ENCODE measurements at regions not wholly inside any gene's neighbourhood (a gene's known extent, or its start where the extent isn't known, plus 50 kb on each side); places are given as distances from the start of the nearest gene placed in this dataset.

GRCh38 chr4:116870686-116871085 is 214.7 kb downstream of the TRAM1L1 start:
- DNase-seq, result no peak

DNA sequence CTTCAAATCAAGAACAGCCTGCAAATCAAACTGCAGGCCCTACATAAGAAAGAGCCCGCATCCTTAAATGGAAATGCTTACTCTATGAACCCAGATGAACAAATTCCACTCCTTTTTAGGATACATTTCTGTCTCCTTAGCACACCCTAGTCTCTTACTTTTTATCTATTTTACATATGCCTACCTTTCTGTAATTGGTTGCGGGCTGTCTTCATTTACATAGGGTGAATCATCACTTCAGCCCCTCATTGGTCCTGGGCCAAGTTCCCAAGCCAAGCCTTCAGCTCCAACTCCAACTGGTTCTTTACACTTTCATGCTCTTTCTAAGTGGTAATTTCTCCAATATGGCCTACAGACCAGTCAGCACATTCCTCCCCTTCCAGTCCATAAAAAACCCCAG is 219.3 kb downstream of the TRAM1L1 start:
- DNase-seq, result no peak

GRCh38 chr4:116862592-116862991 is 222.8 kb downstream of the TRAM1L1 start:
- no peak for DNase-seq

- no peak for DNase-seq
These were observed 224.5 kb downstream of the TRAM1L1 start for GRCh38 chr4:116860891-116861290.

DNA sequence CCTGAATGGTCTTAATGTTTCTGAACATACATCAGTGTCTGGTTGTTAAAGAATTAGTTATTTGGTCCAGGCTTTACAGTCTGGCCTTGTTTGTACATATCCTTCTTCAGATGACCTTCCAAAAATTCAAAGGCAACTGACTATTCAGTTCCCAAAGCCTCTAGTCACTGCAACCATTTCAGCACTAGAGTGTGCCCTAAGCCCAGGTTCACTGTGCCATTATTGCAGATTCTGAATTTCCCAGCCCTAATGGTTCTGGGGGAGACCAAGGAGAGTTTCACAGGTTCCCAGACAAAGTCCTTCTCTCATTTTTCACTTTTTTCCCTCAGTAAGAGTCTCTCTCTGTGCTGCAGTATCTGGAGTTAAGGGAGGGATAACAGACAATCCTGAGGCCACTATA is 235.8 kb downstream of the TRAM1L1 start:
- no peak for DNase-seq

DNA sequence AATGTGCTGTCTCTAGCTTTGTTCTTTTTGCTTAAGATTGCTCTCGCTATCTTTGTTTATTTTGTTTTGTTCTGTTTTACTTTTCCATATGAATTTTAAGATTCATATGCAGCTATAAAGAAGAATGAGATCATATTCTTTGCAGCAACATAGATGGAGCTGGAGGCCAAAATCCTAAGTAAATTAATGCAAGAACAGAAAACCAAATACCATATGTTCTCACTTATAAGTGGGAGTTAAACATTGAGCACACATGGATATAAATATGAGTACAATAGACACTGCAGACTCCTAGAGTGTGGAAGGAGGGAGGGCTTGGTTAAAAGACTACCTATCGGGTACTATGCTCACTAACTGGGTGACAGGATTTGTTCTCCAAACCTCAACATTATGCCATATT is 237.8 kb downstream of the TRAM1L1 start:
- DNase-seq, result no peak

DNA sequence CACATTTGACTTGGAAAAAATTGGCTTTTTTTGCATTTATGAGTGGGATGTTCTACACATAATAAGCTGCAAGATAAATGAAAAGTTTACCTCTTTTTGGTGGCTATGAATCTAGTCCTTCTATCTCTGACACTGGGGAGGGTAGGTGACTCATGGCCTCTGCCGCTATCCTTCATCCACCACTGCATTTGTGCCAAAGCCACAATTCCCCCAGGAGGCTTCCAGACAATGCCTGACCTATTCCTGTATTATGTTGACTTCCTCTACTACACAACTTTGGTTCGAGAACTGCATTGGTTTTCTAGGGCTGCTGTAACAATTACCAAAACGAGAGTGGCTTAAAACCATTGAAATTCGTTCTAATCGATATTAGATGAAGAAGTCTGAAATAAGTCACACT is 245.6 kb downstream of the TRAM1L1 start:
- no peak for DNase-seq

- DNase-seq, result no peak
These were observed 246.8 kb downstream of the TRAM1L1 start for GRCh38 chr4:116838609-116839008.

DNA sequence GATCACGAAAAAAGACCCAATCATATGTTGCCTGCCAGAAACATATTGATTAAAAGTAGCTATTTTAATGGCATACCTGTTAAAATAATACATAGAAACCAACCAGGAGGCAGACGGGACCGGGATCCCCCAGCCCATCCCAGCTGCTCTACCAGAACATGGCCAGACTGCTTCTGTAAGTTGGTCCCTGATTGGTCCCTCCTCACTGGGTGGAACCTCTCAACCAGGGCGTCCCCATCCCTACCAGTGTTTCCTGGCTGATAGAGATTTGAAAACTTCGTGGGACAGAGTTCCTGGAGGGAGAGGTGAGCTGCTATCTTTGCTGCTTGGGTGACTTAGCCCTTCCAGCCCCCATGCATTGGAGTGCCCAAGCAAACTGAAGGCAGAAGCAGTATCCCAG is 256.2 kb downstream of the TRAM1L1 start:
- DNase-seq, result no peak

- no peak for DNase-seq
These were observed 261.2 kb downstream of the TRAM1L1 start for GRCh38 chr4:116824172-116824571.

DNA sequence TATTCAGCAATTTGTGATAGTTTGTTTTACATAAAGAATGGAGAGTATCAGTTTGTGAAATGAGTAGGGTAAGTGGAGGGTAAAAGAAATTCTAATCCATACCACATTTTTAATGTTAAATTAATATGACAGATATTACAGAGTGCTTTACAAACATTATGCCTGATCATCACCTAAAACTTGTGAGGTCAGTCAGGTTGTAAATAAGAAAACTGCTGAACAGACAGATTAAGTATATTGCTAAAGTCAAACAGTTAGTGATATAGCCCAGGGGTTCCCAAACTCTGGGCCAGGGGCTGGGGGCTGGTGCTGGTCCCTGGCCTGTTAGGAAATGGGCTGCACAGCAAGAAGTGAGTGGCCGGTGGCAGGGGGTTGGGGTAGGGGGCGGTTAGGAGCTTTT is 273.6 kb downstream of the TRAM1L1 start:
- DNase-seq, result no peak

DNA sequence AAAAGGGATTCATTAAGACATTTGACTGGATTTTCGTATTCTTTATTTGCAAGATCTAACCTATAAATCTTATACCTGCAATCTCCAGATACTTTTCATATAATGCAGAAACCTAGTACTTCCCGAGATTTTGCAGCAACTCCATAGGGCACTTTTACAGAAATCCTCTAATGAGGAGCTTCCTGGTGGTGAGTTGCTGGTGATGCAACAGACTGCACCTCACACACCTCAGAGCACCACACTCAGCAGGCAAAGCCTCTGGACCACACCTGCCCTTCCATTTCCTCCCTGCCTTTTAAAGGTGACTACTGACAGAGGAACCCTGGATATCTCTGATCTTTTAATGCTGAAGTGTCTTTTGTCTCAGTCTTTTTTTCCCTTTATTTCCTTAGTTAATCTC is 289.4 kb downstream of the TRAM1L1 start:
- no peak for DNase-seq

GRCh38 chr4:116788723-116789122 is 296.7 kb downstream of the TRAM1L1 start:
- no peak for DNase-seq

DNA sequence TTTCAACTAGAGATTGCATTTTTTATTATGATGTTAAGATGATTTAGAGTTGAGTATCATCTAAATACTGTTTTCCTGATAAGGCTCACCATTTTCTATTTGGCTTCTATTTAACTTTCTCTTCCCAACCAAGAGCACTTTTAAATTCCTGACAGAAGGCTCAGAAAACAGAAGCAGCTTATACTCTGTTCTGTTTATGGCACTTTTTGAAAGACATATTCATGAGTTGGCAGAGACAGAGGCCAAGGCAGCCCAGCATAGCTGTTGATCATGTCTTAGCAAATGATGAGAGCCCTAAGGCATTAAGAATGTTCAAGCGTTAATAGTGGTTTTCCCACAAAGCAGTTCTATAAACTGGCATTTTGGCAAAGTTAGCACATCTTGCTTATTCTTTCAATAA is 330.3 kb downstream of the TRAM1L1 start:
- no peak for DNase-seq

DNA sequence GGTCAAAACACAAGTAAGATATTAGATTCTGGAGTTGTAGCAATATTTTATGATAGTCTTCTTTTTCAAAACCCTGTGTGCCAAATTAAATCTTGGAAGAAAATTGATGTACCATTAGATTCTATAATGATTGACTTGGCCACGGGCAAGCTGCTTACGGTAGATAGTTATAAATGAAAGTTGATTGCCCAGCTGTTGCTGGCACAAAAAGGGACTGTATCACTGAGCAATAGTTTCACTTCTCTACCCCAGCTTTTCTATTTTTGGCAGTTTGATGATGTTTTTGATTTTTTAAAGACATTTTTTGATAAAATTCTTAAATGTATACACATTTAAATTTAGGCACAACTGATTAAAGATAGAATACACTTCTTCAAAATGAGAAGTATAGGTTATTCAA is 333.3 kb downstream of the TRAM1L1 start:
- no peak for DNase-seq

DNA sequence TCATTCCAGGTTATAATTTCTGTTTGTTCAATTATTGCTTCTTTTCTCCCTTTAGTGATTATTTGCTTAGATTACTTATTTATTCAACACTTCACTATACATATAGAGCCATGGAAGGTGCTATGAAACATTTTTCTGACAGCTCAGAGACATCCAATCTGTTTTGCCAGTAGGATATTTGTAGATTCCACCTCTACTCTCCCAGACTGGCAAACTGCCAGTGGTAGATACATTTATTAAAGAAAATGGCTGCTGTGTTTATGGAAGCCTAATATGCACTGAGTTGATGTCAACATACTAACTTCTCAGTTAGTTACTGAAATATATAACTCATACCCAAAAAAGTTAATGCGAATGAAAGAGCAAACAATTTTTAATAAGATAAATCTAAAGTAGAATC is 348.6 kb downstream of the TRAM1L1 start:
- no peak for DNase-seq

GRCh38 chr4:116734178-116734577 is 351.2 kb downstream of the TRAM1L1 start:
- no peak for DNase-seq

- DNase-seq, result no peak
These were observed 352.0 kb downstream of the TRAM1L1 start for GRCh38 chr4:116733370-116733769.

DNA sequence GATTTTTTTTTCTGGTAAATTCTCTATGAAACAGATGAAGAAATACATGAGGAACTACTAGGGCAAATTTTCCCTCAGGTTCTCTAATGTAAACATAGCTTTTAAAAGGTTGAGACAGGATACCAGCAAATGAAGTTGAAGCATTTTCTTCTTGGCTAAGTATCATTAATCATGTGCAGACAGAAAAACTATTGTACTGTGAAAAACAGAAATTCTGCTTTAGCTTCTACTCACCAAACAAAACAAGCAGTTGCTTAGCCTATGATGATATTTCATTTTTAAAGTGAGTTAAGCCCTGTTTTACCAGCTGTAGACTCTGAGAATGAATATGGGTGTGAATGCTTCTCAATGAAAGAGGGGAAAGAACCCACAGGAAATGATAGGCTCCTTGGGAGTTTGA is 358.9 kb downstream of the TRAM1L1 start:
- no peak for DNase-seq

GRCh38 chr4:116724249-116724648 is 361.1 kb downstream of the TRAM1L1 start:
- DNase-seq, result no peak

DNA sequence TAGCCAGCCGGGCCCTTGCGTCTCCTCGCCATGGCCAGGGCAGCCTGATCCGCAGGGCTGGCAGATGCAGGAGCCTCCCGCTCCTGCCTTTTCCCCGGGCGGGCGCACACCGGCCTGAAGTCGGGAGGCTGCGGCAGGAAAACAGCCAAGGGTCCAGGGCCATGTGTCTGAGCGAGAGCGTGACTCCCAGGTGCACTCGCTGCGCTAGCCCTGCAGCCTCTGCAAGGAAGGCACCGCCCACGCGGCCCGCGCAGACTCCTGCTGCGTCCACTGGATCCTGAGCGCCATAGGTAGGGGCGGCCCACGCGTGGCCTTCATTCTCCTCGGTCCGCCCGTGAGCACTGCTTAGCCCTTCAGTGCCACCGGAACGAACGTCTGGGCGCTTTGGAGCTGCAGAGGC is 379.9 kb downstream of the TRAM1L1 start:
- no peak for DNase-seq

DNA sequence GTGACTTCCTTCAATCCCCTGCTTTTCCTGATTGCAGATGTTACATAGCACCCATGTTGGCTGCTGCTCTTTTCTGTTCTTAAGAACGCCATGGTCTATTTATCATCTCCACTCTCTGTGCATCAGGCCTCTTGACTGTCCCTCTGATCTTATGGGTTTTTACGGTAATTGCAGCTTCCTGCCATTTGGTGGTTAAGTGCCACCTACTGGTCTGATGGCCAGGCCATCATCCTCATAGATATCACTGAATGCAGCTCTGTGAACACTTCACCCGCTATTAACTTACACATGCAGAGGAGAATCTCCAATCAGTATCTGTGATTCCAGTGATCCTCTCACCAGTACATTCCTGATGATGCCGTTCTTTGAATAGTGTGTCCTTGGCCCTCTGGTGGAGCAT is 382.4 kb downstream of the TRAM1L1 start:
- DNase-seq, result no peak

DNA sequence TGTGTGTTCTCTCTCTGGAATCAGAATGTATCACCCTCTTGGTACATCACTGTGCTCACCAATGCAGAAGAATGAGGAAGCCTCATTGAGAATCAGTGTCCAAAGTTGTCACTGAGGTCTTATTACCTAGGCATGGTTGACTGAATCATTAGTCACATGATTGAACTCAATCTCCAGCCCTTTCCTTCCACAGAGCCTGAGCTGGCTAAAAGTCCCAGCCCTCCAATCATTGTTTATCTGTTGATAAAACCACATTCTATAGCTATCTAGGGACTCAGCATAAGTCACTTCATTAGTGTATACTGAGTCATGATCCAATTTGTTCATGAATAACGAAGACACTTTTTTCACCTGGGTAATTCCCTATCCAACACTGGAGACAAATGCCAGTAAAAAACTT is 396.8 kb downstream of the TRAM1L1 start:
- no peak for DNase-seq

DNA sequence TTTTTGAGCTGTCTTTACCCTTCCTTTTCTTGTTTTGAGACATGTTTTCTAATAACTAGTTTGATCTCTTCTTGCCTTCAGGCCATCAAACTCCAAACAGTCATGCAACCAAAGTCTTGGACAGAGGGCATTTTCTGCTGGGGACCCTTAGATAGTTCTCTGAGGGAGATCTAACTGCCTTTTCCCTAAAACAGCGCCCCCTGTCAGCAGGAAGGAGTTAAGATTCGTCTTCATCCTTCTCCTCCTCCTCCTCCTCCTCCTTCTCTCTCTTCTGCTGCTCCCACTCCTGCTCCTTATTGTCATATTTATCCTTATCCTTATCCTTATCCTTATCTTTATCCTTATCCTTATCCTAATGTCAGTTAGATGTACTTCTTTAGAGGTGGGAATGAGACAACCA is 417.2 kb downstream of the TRAM1L1 start:
- no peak for DNase-seq

- DNase-seq, result no peak
These were observed 419.7 kb downstream of the TRAM1L1 start for GRCh38 chr4:116665716-116666115.

GRCh38 chr4:116664198-116664597 is 421.2 kb downstream of the TRAM1L1 start:
- DNase-seq, result no peak

Data from activated gamma-delta T cell treated with Interleukin-2 at 50 U/mL for 16 hours (primary cell).